Sigmoid colon (tissue), 4 donors: ENCODE measurements at regions not wholly inside any gene's neighbourhood (a gene's known extent, or its start where the extent isn't known, plus 50 kb on each side); places are given as distances from the start of the nearest gene placed in this dataset.

Experiments used
- POLR2A ChIP-seq, 2 donors: fragments of 450-650 bp; IDR thresholded peaks; one replicate each; pipeline ENCODE4 v1.6.1; 2016; ENCODE audit warnings: antibody characterized with exemption in 2 of 2, mild to moderate bottlenecking in 2 of 2, moderate library complexity in 2 of 2
- POLR2AphosphoS5 ChIP-seq, 4 donors: sonication (generic); formaldehyde crosslinking; IDR thresholded peaks; one replicate each; pipeline ENCODE4 v1.6.1; 2017; ENCODE audit warnings: antibody characterized with exemption in 4 of 4
- TF ChIP-seq, protein P1 (sequence below), 4 experiments: fragments of 450-650 bp in 3 of 4; fragments of 200-600 bp in 1 of 4; IDR thresholded peaks; one replicate each; pipeline ENCODE4 v1.5.1; 2016 to 2019; ENCODE audit warnings: antibody characterized with exemption in 4 of 4, mild to moderate bottlenecking in 3 of 4, moderate library complexity in 2 of 4

DNA sequence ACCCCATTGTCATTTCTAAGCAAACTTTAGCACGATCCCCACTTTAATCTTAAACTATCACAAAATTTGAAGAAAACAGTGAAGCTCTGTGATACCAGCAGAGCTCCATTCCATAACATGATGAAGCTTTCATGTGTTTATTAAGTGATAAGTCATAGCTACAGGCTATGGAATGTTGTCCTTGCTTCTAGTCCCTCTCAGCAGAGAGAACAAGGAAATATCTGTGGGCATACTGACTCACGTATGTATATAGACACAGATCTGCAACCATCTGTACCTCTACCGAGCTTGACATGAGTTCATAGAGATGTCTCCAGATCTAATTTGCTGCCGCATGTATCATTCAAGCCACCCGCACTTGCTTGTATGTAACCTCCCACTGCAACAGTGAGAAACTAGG, 588.9 kb downstream of the ETS1 start:
- no peak for TF ChIP-seq POLR2A (IDR thresholded peaks at IDR 0.05)
- TF ChIP-seq, protein P1, sequence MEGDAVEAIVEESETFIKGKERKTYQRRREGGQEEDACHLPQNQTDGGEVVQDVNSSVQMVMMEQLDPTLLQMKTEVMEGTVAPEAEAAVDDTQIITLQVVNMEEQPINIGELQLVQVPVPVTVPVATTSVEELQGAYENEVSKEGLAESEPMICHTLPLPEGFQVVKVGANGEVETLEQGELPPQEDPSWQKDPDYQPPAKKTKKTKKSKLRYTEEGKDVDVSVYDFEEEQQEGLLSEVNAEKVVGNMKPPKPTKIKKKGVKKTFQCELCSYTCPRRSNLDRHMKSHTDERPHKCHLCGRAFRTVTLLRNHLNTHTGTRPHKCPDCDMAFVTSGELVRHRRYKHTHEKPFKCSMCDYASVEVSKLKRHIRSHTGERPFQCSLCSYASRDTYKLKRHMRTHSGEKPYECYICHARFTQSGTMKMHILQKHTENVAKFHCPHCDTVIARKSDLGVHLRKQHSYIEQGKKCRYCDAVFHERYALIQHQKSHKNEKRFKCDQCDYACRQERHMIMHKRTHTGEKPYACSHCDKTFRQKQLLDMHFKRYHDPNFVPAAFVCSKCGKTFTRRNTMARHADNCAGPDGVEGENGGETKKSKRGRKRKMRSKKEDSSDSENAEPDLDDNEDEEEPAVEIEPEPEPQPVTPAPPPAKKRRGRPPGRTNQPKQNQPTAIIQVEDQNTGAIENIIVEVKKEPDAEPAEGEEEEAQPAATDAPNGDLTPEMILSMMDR (IDR thresholded peaks at IDR 0.05): no peak
- no peak for TF ChIP-seq POLR2AphosphoS5 (IDR thresholded peaks at IDR 0.05)
